Mammary epithelial cell (primary cell): ENCODE measurements at regions not wholly inside any gene's neighbourhood (a gene's known extent, or its start where the extent isn't known, plus 50 kb on each side); places are given as distances from the start of the nearest gene placed in this dataset.

ENCODE experiments used
- EZH2 ChIP-seq: IDR thresholded peaks from 2 replicates; pipeline ENCODE4 v1.6.1; 2012; ENCODE audit warnings: low read length, inconsistent platforms, borderline replicate concordance
- TF ChIP-seq, protein P1 (sequence below), 2 donors: IDR thresholded peaks in 1 of 2; conservative IDR thresholded peaks in 1 of 2; 2 replicates each; pipeline ENCODE4 v1.5.1; 2011 to 2012; ENCODE audit warnings: inconsistent platforms in 2 of 2, low read length in 2 of 2, mild to moderate bottlenecking in 2 of 2, control low read depth in 1 of 2, low read depth in 1 of 2; ENCODE audit not compliant: insufficient read depth in 1 of 2; ENCODE audit errors: extremely low read depth in 1 of 2

DNA sequence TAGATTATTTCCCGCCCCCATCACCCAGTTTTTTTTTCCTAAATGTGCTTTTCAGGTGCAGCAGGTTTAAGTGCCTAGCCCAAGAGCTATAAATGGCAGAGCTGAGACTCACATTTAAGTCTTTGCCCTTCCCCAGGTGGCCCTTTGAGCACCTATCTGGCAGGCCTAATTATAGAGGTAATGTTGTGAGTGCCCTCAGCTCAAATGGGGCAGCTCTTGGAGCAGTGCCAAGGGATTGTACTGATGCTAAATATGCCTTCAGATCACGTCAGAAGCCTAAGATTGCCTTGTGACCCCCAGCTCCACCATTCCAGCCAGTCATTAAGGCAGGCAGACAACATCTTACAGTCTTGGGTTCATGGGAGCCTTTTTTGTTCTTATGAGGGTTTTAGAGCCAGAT, 159.5 kb downstream of the RPLP1 start:
- TF ChIP-seq, protein P1, sequence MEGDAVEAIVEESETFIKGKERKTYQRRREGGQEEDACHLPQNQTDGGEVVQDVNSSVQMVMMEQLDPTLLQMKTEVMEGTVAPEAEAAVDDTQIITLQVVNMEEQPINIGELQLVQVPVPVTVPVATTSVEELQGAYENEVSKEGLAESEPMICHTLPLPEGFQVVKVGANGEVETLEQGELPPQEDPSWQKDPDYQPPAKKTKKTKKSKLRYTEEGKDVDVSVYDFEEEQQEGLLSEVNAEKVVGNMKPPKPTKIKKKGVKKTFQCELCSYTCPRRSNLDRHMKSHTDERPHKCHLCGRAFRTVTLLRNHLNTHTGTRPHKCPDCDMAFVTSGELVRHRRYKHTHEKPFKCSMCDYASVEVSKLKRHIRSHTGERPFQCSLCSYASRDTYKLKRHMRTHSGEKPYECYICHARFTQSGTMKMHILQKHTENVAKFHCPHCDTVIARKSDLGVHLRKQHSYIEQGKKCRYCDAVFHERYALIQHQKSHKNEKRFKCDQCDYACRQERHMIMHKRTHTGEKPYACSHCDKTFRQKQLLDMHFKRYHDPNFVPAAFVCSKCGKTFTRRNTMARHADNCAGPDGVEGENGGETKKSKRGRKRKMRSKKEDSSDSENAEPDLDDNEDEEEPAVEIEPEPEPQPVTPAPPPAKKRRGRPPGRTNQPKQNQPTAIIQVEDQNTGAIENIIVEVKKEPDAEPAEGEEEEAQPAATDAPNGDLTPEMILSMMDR (conservative IDR thresholded peaks at IDR 0.05 in 1 of 2, IDR thresholded peaks at IDR 0.05 in 1 of 2; ENCODE audit: extremely low read depth in 1 of 2, insufficient read depth in 1 of 2, low read depth in 1 of 2, low read length in 2 of 2) = no peak
- no peak for TF ChIP-seq EZH2
